Kidney (tissue), 13 donors: ENCODE measurements at regions not wholly inside any gene's neighbourhood (a gene's known extent, or its start where the extent isn't known, plus 50 kb on each side); places are given as distances from the start of the nearest gene placed in this dataset.

Experiments
- DNase-seq, 5 donors: peaks; one replicate each; pipeline ENCODE4 v3.0.0-alpha.2; 2013 to 2020
- FAIRE-seq: peaks from 2 replicates; lab custom pipeline; 2012; peaks lifted over from hg19 to GRCh38; lab: Jason Lieb, UNC
- H3K27ac ChIP-seq, 2 donors: one replicate each; pipeline ENCODE4 v1.7.0; 2013; ENCODE audit warnings: low read depth in 2 of 2, low read length in 2 of 2, inconsistent platforms in 1 of 2
- H3K27me3 ChIP-seq: one replicate; pipeline ENCODE4 v1.7.1; 2013; ENCODE audit warnings: low read length, inconsistent platforms; ENCODE audit not compliant: control insufficient read depth, insufficient read depth
- H3K36me3 ChIP-seq, 3 donors: one replicate each; pipeline versions ENCODE4 v1.7.0 to v1.7.1; 2013; ENCODE audit warnings: low read length in 3 of 3, control low read depth in 1 of 3, inconsistent platforms in 1 of 3; ENCODE audit not compliant: insufficient read depth in 3 of 3, control insufficient read depth in 2 of 3
- H3K4me1 ChIP-seq, 3 donors: one replicate each; pipeline versions ENCODE4 v1.7.0 to v1.7.1; 2013; ENCODE audit warnings: low read length in 3 of 3, inconsistent platforms in 1 of 3, low read depth in 1 of 3; ENCODE audit not compliant: control insufficient read depth in 2 of 3, insufficient read depth in 2 of 3
- H3K4me3 ChIP-seq, 3 donors: one replicate each; pipeline versions ENCODE4 v1.7.0 to v1.8.1; 2013; ENCODE audit warnings: low read length in 3 of 3, control low read depth in 1 of 3, inconsistent platforms in 1 of 3
- H3K9ac ChIP-seq, 3 donors: one replicate each; pipeline versions ENCODE4 v1.7.0 to v1.7.1; 2013; ENCODE audit warnings: low read length in 3 of 3, control low read depth in 1 of 3, inconsistent platforms in 1 of 3
- H3K9me3 ChIP-seq, 3 donors: one replicate each; pipeline versions ENCODE4 v1.7.0 to v1.7.1; 2013; ENCODE audit warnings: low read length in 3 of 3, control low read depth in 1 of 3, inconsistent platforms in 1 of 3; ENCODE audit not compliant: control insufficient read depth in 2 of 3, insufficient read depth in 1 of 3
- intact Hi-C: fragments of 100-400 bp; cut with DNase I; formaldehyde crosslinking; loops from one replicate; pipeline ENCODE4 v1.11.1; 2022
- TF ChIP-seq, protein P1 (sequence below): IDR thresholded peaks from 3 replicates; pipeline ENCODE4 v1.5.1; 2012; ENCODE audit warnings: mild to moderate bottlenecking, moderate library complexity, borderline replicate concordance; ENCODE audit not compliant: insufficient read depth; ENCODE audit errors: extremely low read depth
- donor health status: control.
- donor health status: control.
- donor health status: control.
- donor health status: control.
- donor health status: control.
- donor health status: DM: yes; HTN: yes; CAD: no.
- donor health status: Normal renal cell carcinoma (clear cell type).

DNA sequence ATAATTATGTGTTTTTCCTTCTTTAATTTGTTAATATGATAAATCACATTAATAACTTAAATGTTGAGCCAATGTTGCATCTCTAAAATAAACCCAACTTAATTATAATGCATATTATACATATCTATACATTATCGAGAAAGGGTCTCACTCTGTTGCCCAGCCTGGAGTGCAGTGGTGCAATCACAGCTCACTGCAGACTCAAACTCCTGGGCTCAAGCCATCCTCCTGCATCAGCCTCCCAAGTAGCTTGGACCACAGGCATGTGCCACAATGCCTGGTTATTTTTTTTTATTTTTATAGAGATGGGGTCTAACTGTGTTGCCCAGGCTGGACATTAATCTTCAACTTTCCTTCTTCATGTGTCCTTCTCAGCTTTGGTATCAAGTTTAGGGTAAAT lies 98.9 kb downstream of the INHBA start:
- DNase-seq (no peak), FAIRE-seq (no peak)
- H3K27me3 ChIP-seq: no peaks in the 10 kb centered on the region
- intact Hi-C loops: no loop called here
- H3K9me3 ChIP-seq: no peaks in the 10 kb centered on the region
- H3K9ac ChIP-seq: no peak overlapping the region
- TF ChIP-seq, protein P1, sequence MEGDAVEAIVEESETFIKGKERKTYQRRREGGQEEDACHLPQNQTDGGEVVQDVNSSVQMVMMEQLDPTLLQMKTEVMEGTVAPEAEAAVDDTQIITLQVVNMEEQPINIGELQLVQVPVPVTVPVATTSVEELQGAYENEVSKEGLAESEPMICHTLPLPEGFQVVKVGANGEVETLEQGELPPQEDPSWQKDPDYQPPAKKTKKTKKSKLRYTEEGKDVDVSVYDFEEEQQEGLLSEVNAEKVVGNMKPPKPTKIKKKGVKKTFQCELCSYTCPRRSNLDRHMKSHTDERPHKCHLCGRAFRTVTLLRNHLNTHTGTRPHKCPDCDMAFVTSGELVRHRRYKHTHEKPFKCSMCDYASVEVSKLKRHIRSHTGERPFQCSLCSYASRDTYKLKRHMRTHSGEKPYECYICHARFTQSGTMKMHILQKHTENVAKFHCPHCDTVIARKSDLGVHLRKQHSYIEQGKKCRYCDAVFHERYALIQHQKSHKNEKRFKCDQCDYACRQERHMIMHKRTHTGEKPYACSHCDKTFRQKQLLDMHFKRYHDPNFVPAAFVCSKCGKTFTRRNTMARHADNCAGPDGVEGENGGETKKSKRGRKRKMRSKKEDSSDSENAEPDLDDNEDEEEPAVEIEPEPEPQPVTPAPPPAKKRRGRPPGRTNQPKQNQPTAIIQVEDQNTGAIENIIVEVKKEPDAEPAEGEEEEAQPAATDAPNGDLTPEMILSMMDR: no peak
- H3K4me1 ChIP-seq: no peaks in the 10 kb centered on the region
- no peak overlapping the region for H3K27ac ChIP-seq
- no peak overlapping the region for H3K4me3 ChIP-seq
- no peaks in the 10 kb centered on the region for H3K36me3 ChIP-seq

DNA sequence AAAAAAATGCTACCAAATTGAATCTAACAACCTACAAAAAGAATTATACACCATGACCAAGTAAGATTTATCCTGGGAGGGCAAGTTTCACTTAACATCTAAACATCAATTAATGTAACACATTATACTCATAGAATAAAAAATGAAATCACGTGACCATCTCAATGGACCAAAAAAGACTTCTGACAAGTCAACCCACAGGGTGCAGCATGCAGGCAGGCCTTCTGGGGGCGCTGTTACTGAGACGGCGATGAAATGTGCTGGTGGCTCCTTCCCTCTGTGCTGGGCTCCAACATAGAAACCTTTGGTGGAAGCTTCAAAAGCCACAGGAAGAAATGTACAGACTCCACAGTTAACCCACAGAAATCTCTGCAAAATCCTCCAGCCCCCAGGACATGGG lies 103.1 kb downstream of the INHBA start:
- no peaks in the 10 kb centered on the region for H3K4me1 ChIP-seq
- DNase-seq: no peak
- intact Hi-C loops: no loop called here
- H3K27me3 ChIP-seq: no peaks in the 10 kb centered on the region
- no peak for FAIRE-seq
- H3K4me3 ChIP-seq: no peak overlapping the region
- no peak overlapping the region for H3K9ac ChIP-seq
- TF ChIP-seq, protein P1: no peak
- H3K27ac ChIP-seq: no peak overlapping the region
- peaks cover 0 to 18% (median 0%) of the 10 kb centered on the region in 3 donors for H3K9me3 ChIP-seq
- H3K36me3 ChIP-seq: no peaks in the 10 kb centered on the region

DNA sequence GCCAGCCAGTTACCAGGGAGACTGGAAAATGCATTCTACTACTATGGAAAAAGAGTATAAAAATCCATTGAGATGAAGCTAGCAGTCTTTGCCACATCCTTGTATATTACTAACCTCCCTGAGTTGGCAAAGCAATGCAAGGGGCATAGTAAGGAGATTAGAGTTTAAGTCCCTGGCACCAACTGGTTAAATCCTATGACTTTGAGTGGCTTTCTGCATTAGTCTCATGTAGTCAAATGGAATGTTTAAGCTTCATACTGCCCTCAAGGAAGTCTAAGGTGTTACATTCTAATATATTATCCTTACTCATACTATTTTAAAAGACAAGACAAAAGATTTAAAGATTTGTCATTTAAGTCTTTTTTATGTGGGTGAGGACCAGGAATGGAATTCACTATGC lies 110.1 kb downstream of the INHBA start:
- Histone ChIP-seq H3K27me3 (no peaks in the 10 kb centered on the region), H3K27ac (no peak overlapping the region), H3K4me1 (no peaks in the 10 kb centered on the region), H3K9ac (no peak overlapping the region), H3K9me3 (peaks cover 0 to 18% (median 0%) of the 10 kb centered on the region in 3 donors), H3K36me3 (no peaks in the 10 kb centered on the region), H3K4me3 (no peak overlapping the region)
- FAIRE-seq (no peak), DNase-seq (no peak)
- intact Hi-C loops: no loop called here
- TF ChIP-seq, protein P1: no peak

DNA sequence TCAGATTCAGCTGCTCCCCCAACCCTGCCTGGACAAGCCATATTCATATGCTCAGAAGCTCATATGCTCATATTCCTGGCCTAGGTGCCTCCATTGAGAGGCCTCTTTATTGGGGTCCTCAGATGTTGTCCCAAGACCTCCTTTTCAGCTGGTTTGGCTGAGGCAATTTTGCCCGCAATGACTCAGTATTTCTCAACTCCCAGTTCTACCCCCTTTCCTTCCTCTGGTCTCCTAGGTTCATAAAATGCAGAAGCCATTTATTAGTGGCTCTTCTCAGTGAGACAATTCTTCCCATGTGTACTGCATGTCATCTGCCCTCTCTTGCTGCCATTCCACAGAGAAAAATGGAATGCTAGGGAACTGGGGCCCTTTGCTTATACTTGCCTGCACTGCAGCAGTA lies 110.7 kb downstream of the INHBA start:
- intact Hi-C loops: no loop called here
- no peaks in the 10 kb centered on the region for H3K36me3 ChIP-seq

More for the DNA sequence above, 110.7 kb downstream of the INHBA start:
- DNase-seq (no peak), FAIRE-seq (no peak)
- H3K27ac ChIP-seq: no peak overlapping the region
- H3K9me3 ChIP-seq: peaks cover 0 to 18% (median 0%) of the 10 kb centered on the region in 3 donors
- H3K9ac ChIP-seq: no peak overlapping the region
- no peaks in the 10 kb centered on the region for H3K4me1 ChIP-seq
- TF ChIP-seq, protein P1: no peak
- no peaks in the 10 kb centered on the region for H3K27me3 ChIP-seq
- H3K4me3 ChIP-seq: no peak overlapping the region
